Neutrophil (primary cell): ENCODE measurements at regions not wholly inside any gene's neighbourhood (a gene's known extent, or its start where the extent isn't known, plus 50 kb on each side); places are given as distances from the start of the nearest gene placed in this dataset.

Experiments used
- H3K27ac ChIP-seq: fragments of 200-600 bp; sonication (generic); 2 replicates; pipeline ENCODE4 v1.5.1; 2016; ENCODE audit warnings: mild to moderate bottlenecking, moderate library complexity
- H3K27me3 ChIP-seq: fragments of 200-600 bp; sonication (generic); 2 replicates; pipeline ENCODE4 v1.6.0; 2016; ENCODE audit warnings: mild to moderate bottlenecking
- H3K36me3 ChIP-seq: fragments of 200-600 bp; sonication (generic); 2 replicates; pipeline ENCODE4 v1.5.1; 2017
- H3K4me1 ChIP-seq, 2 experiments: fragments of 200-600 bp in 1 of 2; sonication (generic) in 1 of 2; 1 replicate in 1 of 2; 2 replicates in 1 of 2; pipeline versions ENCODE4 v1.5.1 to v1.6.1; 2013 to 2016; ENCODE audit warnings: low read depth in 1 of 2, low read length in 1 of 2, mild to moderate bottlenecking in 1 of 2, moderate library complexity in 1 of 2; ENCODE audit not compliant: control insufficient read depth in 1 of 2, insufficient read depth in 1 of 2
- H3K4me3 ChIP-seq, 2 experiments: fragments of 200-600 bp in 1 of 2; sonication (generic) in 1 of 2; 1 replicate in 1 of 2; 2 replicates in 1 of 2; pipeline ENCODE4 v1.5.1; 2013 to 2016; ENCODE audit warnings: low read depth in 1 of 2, low read length in 1 of 2, mild to moderate bottlenecking in 1 of 2, moderate library complexity in 1 of 2
- H3K9me3 ChIP-seq: fragments of 200-600 bp; sonication (generic); 2 replicates; pipeline ENCODE4 v1.5.1; 2016
- CTCF ChIP-seq: fragments of 200-600 bp; sonication (generic); IDR thresholded peaks from 2 replicates; pipeline ENCODE4 v1.5.1; 2016; ENCODE audit warnings: antibody characterized with exemption

DNA sequence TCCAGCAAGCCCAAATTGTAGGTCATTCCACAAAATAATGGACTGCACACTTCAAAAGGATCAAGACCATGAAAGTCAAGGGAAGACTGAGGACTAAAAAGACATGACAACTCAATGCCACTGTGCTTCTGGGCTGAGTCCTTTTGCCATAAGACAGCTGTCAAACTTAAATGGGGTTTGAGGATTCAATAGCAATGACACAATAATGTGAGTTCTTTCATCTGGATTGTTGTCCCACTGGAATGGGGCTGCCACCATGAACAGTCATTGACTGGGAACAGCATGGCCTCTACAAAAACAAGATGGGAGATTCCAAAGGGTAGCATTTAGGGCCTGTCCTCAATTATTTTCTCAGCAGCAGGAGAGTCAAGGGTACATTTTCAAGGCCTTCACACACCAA is 118.5 kb downstream of the EN1 start:
- H3K9me3 ChIP-seq, result no peaks in the 10 kb centered on the region
- TF ChIP-seq CTCF, result no peak

DNA sequence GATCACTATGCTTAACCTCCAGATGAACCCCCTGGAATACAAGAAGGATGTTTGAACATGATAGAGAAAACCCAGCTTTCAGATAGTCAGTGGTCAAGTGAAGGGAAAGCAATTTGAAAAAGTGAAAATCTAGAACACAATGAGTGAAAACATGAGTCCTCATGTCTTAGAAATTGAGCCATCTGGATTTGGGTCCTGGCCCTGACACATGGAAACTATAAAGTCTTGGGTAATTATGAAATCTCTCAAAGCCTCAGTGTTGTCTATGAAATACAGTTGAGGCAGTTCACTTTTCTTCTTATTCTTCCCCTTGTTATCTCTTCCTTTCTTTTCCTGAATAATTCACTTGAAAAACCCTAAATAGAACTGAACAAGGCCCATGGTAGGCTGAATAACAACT is 120.6 kb downstream of the EN1 start:
- Histone ChIP-seq H3K27ac (no peak overlapping the region), H3K4me3 (no peak overlapping the region), H3K9me3 (no peaks in the 10 kb centered on the region), H3K4me1 (no peaks in the 10 kb centered on the region), H3K36me3 (no peaks in the 10 kb centered on the region), H3K27me3 (no peaks in the 10 kb centered on the region)
- TF ChIP-seq CTCF, result no peak

More for the DNA sequence above, 118.5 kb downstream of the EN1 start:
- no peak overlapping the region for H3K27ac ChIP-seq
- no peaks in the 10 kb centered on the region for H3K27me3 ChIP-seq
- no peaks in the 10 kb centered on the region for H3K4me1 ChIP-seq
- no peaks in the 10 kb centered on the region for H3K36me3 ChIP-seq
- no peak overlapping the region for H3K4me3 ChIP-seq

- no peak overlapping the region for H3K4me3 ChIP-seq
- H3K27ac ChIP-seq, result no peak overlapping the region
- TF ChIP-seq CTCF, result no peak
- H3K36me3 ChIP-seq, result no peaks in the 10 kb centered on the region
- H3K4me1 ChIP-seq, result no peaks in the 10 kb centered on the region
- no peaks in the 10 kb centered on the region for H3K27me3 ChIP-seq
- no peaks in the 10 kb centered on the region for H3K9me3 ChIP-seq
Observed at GRCh38 chr2:118723394-118723793, 124.1 kb downstream of the EN1 start.

- Histone ChIP-seq H3K4me1 (no peaks in the 10 kb centered on the region), H3K4me3 (no peak overlapping the region), H3K27ac (no peak overlapping the region), H3K36me3 (no peaks in the 10 kb centered on the region), H3K9me3 (no peaks in the 10 kb centered on the region), H3K27me3 (no peaks in the 10 kb centered on the region)
- TF ChIP-seq CTCF, result no peak
Observed at GRCh38 chr2:118722976-118723375, 124.5 kb downstream of the EN1 start.

- no peaks in the 10 kb centered on the region for H3K27me3 ChIP-seq
- no peaks in the 10 kb centered on the region for H3K4me1 ChIP-seq
- no peaks in the 10 kb centered on the region for H3K9me3 ChIP-seq
- H3K36me3 ChIP-seq, result no peaks in the 10 kb centered on the region
- no peak for TF ChIP-seq CTCF
- no peak overlapping the region for H3K4me3 ChIP-seq
- no peak overlapping the region for H3K27ac ChIP-seq
Observed at GRCh38 chr2:118721817-118722551, 125.5 kb downstream of the EN1 start.
